ENCODE measurements at regions not wholly inside any gene's neighbourhood (a gene's known extent, or its start where the extent isn't known, plus 50 kb on each side); places are given as distances from the start of the nearest gene placed in this dataset.

GRCh38 chr14:98143566-98143965, 1128.4 kb downstream of the BCL11B start:
- TF ChIP-seq CTCF (conservative IDR thresholded peaks at IDR 0.05 in 1 of 2, IDR thresholded peaks at IDR 0.05 in 1 of 2; ENCODE audit: extremely low read depth in 1 of 2, insufficient read depth in 1 of 2, low read depth in 1 of 2, low read length in 2 of 2) (no peak), EZH2 (IDR thresholded peaks at IDR 0.05; ENCODE audit: borderline replicate concordance, low read length) (no peak)

Data from mammary epithelial cell (primary cell).